ENCODE measurements at regions not wholly inside any gene's neighbourhood (a gene's known extent, or its start where the extent isn't known, plus 50 kb on each side); places are given as distances from the start of the nearest gene placed in this dataset.

- Histone ChIP-seq H3K9me2 (ENCODE audit: insufficient read depth) (peaks cover 3% of the 10 kb centered on the region; the same call in 1 of the 2 replicates), H3K79me2 (replicated peaks; ENCODE audit: insufficient read depth) (no peaks in the 10 kb centered on the region), H3K4me2 (no peak overlapping the region), H3K27me3 (ENCODE audit: insufficient read depth) (no peaks in the 10 kb centered on the region), H3K4me1 (ENCODE audit: insufficient read depth) (peaks cover 7% of the 10 kb centered on the region; the same call in 1 of the 2 replicates), H3K4me3 (no peak overlapping the region), H3K27ac (ENCODE audit: low read depth) (no peak overlapping the region), H3K36me3 (ENCODE audit: insufficient read depth) (no peaks in the 10 kb centered on the region), H3F3A (replicated peaks; ENCODE audit: low read depth) (no peaks in the 10 kb centered on the region), H4K20me1 (replicated peaks; ENCODE audit: insufficient read depth) (no peaks in the 10 kb centered on the region), H2AFZ (no peak overlapping the region)
- TF ChIP-seq CREB1 (CRISPR knock-in tag; IDR thresholded peaks at IDR 0.05; ENCODE audit: low read depth), result no peak
- no peak for TF ChIP-seq ETS1 (IDR thresholded peaks at IDR 0.05)
- no peak for TF ChIP-seq NANOG (IDR thresholded peaks at IDR 0.05; ENCODE audit: borderline replicate concordance)
- TF ChIP-seq ZNF462 (CRISPR knock-in tag; IDR thresholded peaks at IDR 0.05), result no peak
- no peak for TF ChIP-seq EZH2phosphoT487 (IDR thresholded peaks at IDR 0.05; ENCODE audit: unreplicated experiment)
- TF ChIP-seq ZNF114 (CRISPR knock-in tag; IDR thresholded peaks at IDR 0.05), result no peak
- no peak for TF ChIP-seq STAT1 (IDR thresholded peaks at IDR 0.05; ENCODE audit: unreplicated experiment)
- no peak for TF ChIP-seq REST (IDR thresholded peaks at IDR 0.05; ENCODE audit: unreplicated experiment)
- TF ChIP-seq POLR2AphosphoS5 (IDR thresholded peaks at IDR 0.05; ENCODE audit: low read depth), result no peak
- TF ChIP-seq CTCF (conservative IDR thresholded peaks at IDR 0.05; ENCODE audit: low read depth in 2 of 2), result no peak
- no peak for TF ChIP-seq JUNB (IDR thresholded peaks at IDR 0.05; ENCODE audit: unreplicated experiment)
- TF ChIP-seq ZNF331 (CRISPR knock-in tag; IDR thresholded peaks at IDR 0.05; ENCODE audit: low read depth), result no peak
- H3K9me3 Mint-ChIP-seq, result no peaks in the 10 kb centered on the region
- H3K4me1 Mint-ChIP-seq, result peaks cover 10% of the 10 kb centered on the region
- no peak for DNase-seq (ENCODE audit: low spot score)
- H3K27ac Mint-ChIP-seq, result no peak overlapping the region
- no peaks in the 10 kb centered on the region for H3K27me3 Mint-ChIP-seq (ENCODE audit: insufficient read depth, low read depth, poor library complexity)
- H3K36me3 Mint-ChIP-seq (ENCODE audit: low read depth), result no peaks in the 10 kb centered on the region
- ATAC-seq, result no peak
- H3K4me3 Mint-ChIP-seq, result no peak overlapping the region
Observed at GRCh38 chr2:18399601-18400000, 160.9 kb downstream of the RDH14 start.
